Mesodermal cell (in vitro differentiated cells): ENCODE measurements at regions not wholly inside any gene's neighbourhood (a gene's known extent, or its start where the extent isn't known, plus 50 kb on each side); places are given as distances from the start of the nearest gene placed in this dataset.
"Not testable (repeated sequence)": the region's sequence is repeated elsewhere in the genome, so short reads cannot be mapped to it uniquely, and the experiment has no call there.

Source experiments
- H3K27ac ChIP-seq: 2 replicates; pipeline ENCODE4 v1.7.0; 2013; ENCODE audit warnings: mild to moderate bottlenecking, low read depth, low read length, moderate library complexity; ENCODE audit not compliant: severe bottlenecking
- H3K36me3 ChIP-seq: 2 replicates; pipeline ENCODE4 v1.7.1; 2013; ENCODE audit warnings: mild to moderate bottlenecking, low read length, moderate library complexity; ENCODE audit not compliant: control insufficient read depth, insufficient read depth
- H3K4me1 ChIP-seq: one replicate; pipeline ENCODE4 v1.7.1; 2013; ENCODE audit warnings: mild to moderate bottlenecking, low read length; ENCODE audit not compliant: insufficient read depth, control insufficient read depth, poor library complexity, severe bottlenecking
- H3K4me3 ChIP-seq: 2 replicates; pipeline ENCODE4 v1.7.0; 2013; ENCODE audit warnings: low read length, control low read depth, mild to moderate bottlenecking; ENCODE audit not compliant: insufficient read depth, poor library complexity, severe bottlenecking; ENCODE audit errors: extremely low read depth
- H3K9me3 ChIP-seq: 2 replicates; pipeline ENCODE4 v1.7.1; 2013; ENCODE audit warnings: mild to moderate bottlenecking, low read length, moderate library complexity; ENCODE audit not compliant: control insufficient read depth
- WGBS, 2 experiments: methylation state at CpG; one replicate each; pipeline ENCODE4 v1.1.5; 2013; ENCODE audit warnings: missing lambda C conversion rate in 2 of 2; ENCODE audit not compliant: insufficient coverage in 2 of 2; 5-methylcytosine and 5-hydroxymethylcytosine counted together

- not testable (repeated sequence) for H3K36me3 ChIP-seq, H3K9me3 ChIP-seq, H3K27ac ChIP-seq, H3K4me3 ChIP-seq, H3K4me1 ChIP-seq
- WGBS, 2 experiments, result 100% methylated on average over 1 of the region's 3 CpGs; no CpG with 5 or more reads in 1 of the 2 experiments
Observed at GRCh38 chr4:118447397-118447796, 94.6 kb upstream of the PRSS12 start.

- not testable (repeated sequence) for H3K27ac ChIP-seq, H3K4me3 ChIP-seq, H3K36me3 ChIP-seq, H3K4me1 ChIP-seq, H3K9me3 ChIP-seq
- WGBS, 2 experiments, result 100% methylated on average over 1 of the region's 1 CpG; no CpG with 5 or more reads in 1 of the 2 experiments
Observed at GRCh38 chr4:118454857-118455256, 102.1 kb upstream of the PRSS12 start.

- WGBS, 2 experiments, result 95 to 100% methylated on average over 2 to 3 of the region's 5 CpGs
- not testable (repeated sequence) for H3K36me3 ChIP-seq, H3K4me3 ChIP-seq, H3K9me3 ChIP-seq, H3K4me1 ChIP-seq, H3K27ac ChIP-seq
Observed at GRCh38 chr4:118461435-118461834, 108.6 kb upstream of the PRSS12 start.

GRCh38 chr4:118465831-118466230, 113.0 kb upstream of the PRSS12 start:
- H3K27ac ChIP-seq, H3K9me3 ChIP-seq, H3K36me3 ChIP-seq, H3K4me3 ChIP-seq, H3K4me1 ChIP-seq: not testable (repeated sequence)
- 100% methylated on average over 1 of the region's 2 CpGs; no CpG with 5 or more reads in 1 of the 2 experiments for WGBS, 2 experiments

GRCh38 chr4:118474001-118474626, 121.3 kb upstream of the PRSS12 start:
- not testable (repeated sequence) for H3K36me3 ChIP-seq, H3K27ac ChIP-seq

GRCh38 chr4:118474771-118475170, 122.0 kb upstream of the PRSS12 start:
- H3K27ac ChIP-seq, H3K36me3 ChIP-seq, H3K9me3 ChIP-seq, H3K4me3 ChIP-seq, H3K4me1 ChIP-seq: not testable (repeated sequence)

More at GRCh38 chr4:118474001-118474626, 121.3 kb upstream of the PRSS12 start:
- H3K4me1 ChIP-seq, H3K9me3 ChIP-seq, H3K4me3 ChIP-seq: not testable (repeated sequence)
- 86 to 100% methylated on average over 1 of the region's 3 CpGs for WGBS, 2 experiments

- not testable (repeated sequence) for H3K9me3 ChIP-seq, H3K36me3 ChIP-seq, H3K27ac ChIP-seq, H3K4me1 ChIP-seq, H3K4me3 ChIP-seq
- no CpG with 5 or more reads among the region's 3 CpGs for WGBS, 2 experiments
Observed at GRCh38 chr4:118475901-118476300, 123.1 kb upstream of the PRSS12 start.

GRCh38 chr4:118477826-118478225, 125.0 kb upstream of the PRSS12 start:
- H3K27ac ChIP-seq, H3K36me3 ChIP-seq, H3K4me3 ChIP-seq, H3K4me1 ChIP-seq, H3K9me3 ChIP-seq: not testable (repeated sequence)

GRCh38 chr4:118485801-118486314, 133.1 kb upstream of the PRSS12 start:
- WGBS, 2 experiments, result 68 to 100% methylated on average over 2 of the region's 3 CpGs
- H3K36me3 ChIP-seq, H3K4me1 ChIP-seq, H3K4me3 ChIP-seq, H3K9me3 ChIP-seq, H3K27ac ChIP-seq: not testable (repeated sequence)

GRCh38 chr4:118492963-118493362, 140.2 kb upstream of the PRSS12 start:
- not testable (repeated sequence) for H3K4me1 ChIP-seq, H3K36me3 ChIP-seq, H3K4me3 ChIP-seq, H3K27ac ChIP-seq, H3K9me3 ChIP-seq
- WGBS, 2 experiments, result no CpG with 5 or more reads among the region's 4 CpGs

- H3K4me1 ChIP-seq, H3K4me3 ChIP-seq, H3K27ac ChIP-seq, H3K36me3 ChIP-seq, H3K9me3 ChIP-seq: not testable (repeated sequence)
- 89 to 93% methylated on average over 3 to 4 of the region's 6 CpGs for WGBS, 2 experiments
Observed at GRCh38 chr4:118494437-118494836, 141.6 kb upstream of the PRSS12 start.
